ENCODE measurements at regions not wholly inside any gene's neighbourhood (a gene's known extent, or its start where the extent isn't known, plus 50 kb on each side); places are given as distances from the start of the nearest gene placed in this dataset.
"Not testable (repeated sequence)": the region's sequence is repeated elsewhere in the genome, so short reads cannot be mapped to it uniquely, and the experiment has no call there.

- Histone ChIP-seq H3K27ac (no peak overlapping the region), H3K4me2 (no peak overlapping the region), H3K4me1 (ENCODE audit: low read depth, poor library complexity, severe bottlenecking) (no peaks in the 10 kb centered on the region), H3K36me3 (ENCODE audit: insufficient read depth) (no peaks in the 10 kb centered on the region), H4K20me1 (ENCODE audit: insufficient read depth) (no peaks in the 10 kb centered on the region), H3K9ac (no peak overlapping the region), H2AFZ (ENCODE audit: low read depth) (no peak overlapping the region), H3K4me3 (IDR thresholded peaks at IDR 0.05; ENCODE audit: insufficient read depth, low read depth, low read length) (no peak overlapping the region), H3K27me3 (ENCODE audit: insufficient read depth, low read depth) (no peaks in the 10 kb centered on the region), H3K79me2 (ENCODE audit: insufficient read depth, low read depth) (no peaks in the 10 kb centered on the region)
- TF ChIP-seq, protein P1, sequence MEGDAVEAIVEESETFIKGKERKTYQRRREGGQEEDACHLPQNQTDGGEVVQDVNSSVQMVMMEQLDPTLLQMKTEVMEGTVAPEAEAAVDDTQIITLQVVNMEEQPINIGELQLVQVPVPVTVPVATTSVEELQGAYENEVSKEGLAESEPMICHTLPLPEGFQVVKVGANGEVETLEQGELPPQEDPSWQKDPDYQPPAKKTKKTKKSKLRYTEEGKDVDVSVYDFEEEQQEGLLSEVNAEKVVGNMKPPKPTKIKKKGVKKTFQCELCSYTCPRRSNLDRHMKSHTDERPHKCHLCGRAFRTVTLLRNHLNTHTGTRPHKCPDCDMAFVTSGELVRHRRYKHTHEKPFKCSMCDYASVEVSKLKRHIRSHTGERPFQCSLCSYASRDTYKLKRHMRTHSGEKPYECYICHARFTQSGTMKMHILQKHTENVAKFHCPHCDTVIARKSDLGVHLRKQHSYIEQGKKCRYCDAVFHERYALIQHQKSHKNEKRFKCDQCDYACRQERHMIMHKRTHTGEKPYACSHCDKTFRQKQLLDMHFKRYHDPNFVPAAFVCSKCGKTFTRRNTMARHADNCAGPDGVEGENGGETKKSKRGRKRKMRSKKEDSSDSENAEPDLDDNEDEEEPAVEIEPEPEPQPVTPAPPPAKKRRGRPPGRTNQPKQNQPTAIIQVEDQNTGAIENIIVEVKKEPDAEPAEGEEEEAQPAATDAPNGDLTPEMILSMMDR (conservative IDR thresholded peaks at IDR 0.05; ENCODE audit: low read depth, low read length) = no peak
Measured at GRCh38 chr3:153246806-153247205, 84.8 kb downstream of the RAP2B start.

- Histone ChIP-seq H3K4me2 (no peak overlapping the region), H3K4me1 (ENCODE audit: low read depth, poor library complexity, severe bottlenecking) (no peaks in the 10 kb centered on the region)
Measured at GRCh38 chr3:153247331-153248330, 85.6 kb downstream of the RAP2B start.

GRCh38 chr3:153248835-153249234 is 86.8 kb downstream of the RAP2B start:
- H3K27me3 ChIP-seq (ENCODE audit: insufficient read depth, low read depth); H3K36me3 ChIP-seq (ENCODE audit: insufficient read depth); H3K9ac ChIP-seq; H4K20me1 ChIP-seq (ENCODE audit: insufficient read depth); H3K4me3 ChIP-seq (IDR thresholded peaks at IDR 0.05; ENCODE audit: insufficient read depth, low read depth, low read length); H3K27ac ChIP-seq; H3K79me2 ChIP-seq (ENCODE audit: insufficient read depth, low read depth); H3K4me2 ChIP-seq; H2AFZ ChIP-seq (ENCODE audit: low read depth); H3K4me1 ChIP-seq (ENCODE audit: low read depth, poor library complexity, severe bottlenecking): not testable (repeated sequence)

More at GRCh38 chr3:153247331-153248330, 85.6 kb downstream of the RAP2B start:
- Histone ChIP-seq H3K9ac (no peak overlapping the region), H3K4me3 (IDR thresholded peaks at IDR 0.05; ENCODE audit: insufficient read depth, low read depth, low read length) (no peak overlapping the region), H3K27me3 (ENCODE audit: insufficient read depth, low read depth) (no peaks in the 10 kb centered on the region), H4K20me1 (ENCODE audit: insufficient read depth) (no peaks in the 10 kb centered on the region), H3K27ac (no peak overlapping the region), H3K36me3 (ENCODE audit: insufficient read depth) (no peaks in the 10 kb centered on the region), H2AFZ (ENCODE audit: low read depth) (no peak overlapping the region), H3K79me2 (ENCODE audit: insufficient read depth, low read depth) (no peaks in the 10 kb centered on the region)
- TF ChIP-seq, protein P1 (conservative IDR thresholded peaks at IDR 0.05; ENCODE audit: low read depth, low read length) = no peak

- H3K79me2 ChIP-seq (ENCODE audit: insufficient read depth, low read depth) = no peaks in the 10 kb centered on the region
- TF ChIP-seq, protein P1 (conservative IDR thresholded peaks at IDR 0.05; ENCODE audit: low read depth, low read length) = no peak
- no peak overlapping the region for H3K4me3 ChIP-seq (IDR thresholded peaks at IDR 0.05; ENCODE audit: insufficient read depth, low read depth, low read length)
- no peak overlapping the region for H3K4me2 ChIP-seq
- no peaks in the 10 kb centered on the region for H4K20me1 ChIP-seq (ENCODE audit: insufficient read depth)
- no peaks in the 10 kb centered on the region for H3K27me3 ChIP-seq (ENCODE audit: insufficient read depth, low read depth)
- H3K36me3 ChIP-seq (ENCODE audit: insufficient read depth) = no peaks in the 10 kb centered on the region
- H3K4me1 ChIP-seq (ENCODE audit: low read depth, poor library complexity, severe bottlenecking) = no peaks in the 10 kb centered on the region
- no peak overlapping the region for H2AFZ ChIP-seq (ENCODE audit: low read depth)
- no peak overlapping the region for H3K9ac ChIP-seq
- no peak overlapping the region for H3K27ac ChIP-seq
Measured at GRCh38 chr3:153249906-153250305, 87.9 kb downstream of the RAP2B start.

GRCh38 chr3:153250446-153250845 is 88.4 kb downstream of the RAP2B start:
- Histone ChIP-seq H3K27me3 (ENCODE audit: insufficient read depth, low read depth) (no peaks in the 10 kb centered on the region), H3K4me1 (ENCODE audit: low read depth, poor library complexity, severe bottlenecking) (no peaks in the 10 kb centered on the region), H3K79me2 (ENCODE audit: insufficient read depth, low read depth) (no peaks in the 10 kb centered on the region), H3K9ac (no peak overlapping the region), H3K36me3 (ENCODE audit: insufficient read depth) (no peaks in the 10 kb centered on the region), H4K20me1 (ENCODE audit: insufficient read depth) (no peaks in the 10 kb centered on the region), H3K27ac (no peak overlapping the region), H3K4me2 (no peak overlapping the region), H2AFZ (ENCODE audit: low read depth) (no peak overlapping the region), H3K4me3 (IDR thresholded peaks at IDR 0.05; ENCODE audit: insufficient read depth, low read depth, low read length) (no peak overlapping the region)
- TF ChIP-seq, protein P1 (conservative IDR thresholded peaks at IDR 0.05; ENCODE audit: low read depth, low read length) = no peak
